ENCODE measurements at regions not wholly inside any gene's neighbourhood (a gene's known extent, or its start where the extent isn't known, plus 50 kb on each side); places are given as distances from the start of the nearest gene placed in this dataset.

GRCh38 chr5:57939335-57939734 is 456.7 kb upstream of the ACTBL2 start:
- DNase-seq (no peak), ATAC-seq (no peak)
- no peak overlapping the region for H3K27ac ChIP-seq
- no peak for TF ChIP-seq POLR2A (IDR thresholded peaks at IDR 0.05)
- TF ChIP-seq, protein P1, sequence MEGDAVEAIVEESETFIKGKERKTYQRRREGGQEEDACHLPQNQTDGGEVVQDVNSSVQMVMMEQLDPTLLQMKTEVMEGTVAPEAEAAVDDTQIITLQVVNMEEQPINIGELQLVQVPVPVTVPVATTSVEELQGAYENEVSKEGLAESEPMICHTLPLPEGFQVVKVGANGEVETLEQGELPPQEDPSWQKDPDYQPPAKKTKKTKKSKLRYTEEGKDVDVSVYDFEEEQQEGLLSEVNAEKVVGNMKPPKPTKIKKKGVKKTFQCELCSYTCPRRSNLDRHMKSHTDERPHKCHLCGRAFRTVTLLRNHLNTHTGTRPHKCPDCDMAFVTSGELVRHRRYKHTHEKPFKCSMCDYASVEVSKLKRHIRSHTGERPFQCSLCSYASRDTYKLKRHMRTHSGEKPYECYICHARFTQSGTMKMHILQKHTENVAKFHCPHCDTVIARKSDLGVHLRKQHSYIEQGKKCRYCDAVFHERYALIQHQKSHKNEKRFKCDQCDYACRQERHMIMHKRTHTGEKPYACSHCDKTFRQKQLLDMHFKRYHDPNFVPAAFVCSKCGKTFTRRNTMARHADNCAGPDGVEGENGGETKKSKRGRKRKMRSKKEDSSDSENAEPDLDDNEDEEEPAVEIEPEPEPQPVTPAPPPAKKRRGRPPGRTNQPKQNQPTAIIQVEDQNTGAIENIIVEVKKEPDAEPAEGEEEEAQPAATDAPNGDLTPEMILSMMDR (IDR thresholded peaks at IDR 0.05): no peak
- intact Hi-C loops (cut with DNase I): no loop called here
- H3K27me3 ChIP-seq: no peaks in the 10 kb centered on the region
- no peaks in the 10 kb centered on the region for H3K9me3 ChIP-seq
- H3K4me3 ChIP-seq: no peak overlapping the region
- no peaks in the 10 kb centered on the region for H3K4me1 ChIP-seq
- no peaks in the 10 kb centered on the region for H3K36me3 ChIP-seq

GRCh38 chr5:57938174-57938557 is 455.6 kb upstream of the ACTBL2 start:
- H3K4me3 ChIP-seq: no peak overlapping the region
- DNase-seq: no peak
- no peak overlapping the region for H3K27ac ChIP-seq
- H3K4me1 ChIP-seq: no peaks in the 10 kb centered on the region
- TF ChIP-seq POLR2A (IDR thresholded peaks at IDR 0.05): no peak
- TF ChIP-seq, protein P1 (IDR thresholded peaks at IDR 0.05): peak in 2 of 12 donors; percentile 5 to 23
- no peaks in the 10 kb centered on the region for H3K9me3 ChIP-seq
- no peaks in the 10 kb centered on the region for H3K36me3 ChIP-seq
- intact Hi-C loops (cut with DNase I): no loop called here
- ATAC-seq: no peak
- no peaks in the 10 kb centered on the region for H3K27me3 ChIP-seq

GRCh38 chr5:57937501-57938173 is 455.0 kb upstream of the ACTBL2 start:
- 84 to 95% (median 93%) methylated on average over 4 of the region's 4 CpGs for WGBS, 4 donors
- H3K27me3 ChIP-seq: no peaks in the 10 kb centered on the region
- no peak overlapping the region for H3K4me3 ChIP-seq
- no peaks in the 10 kb centered on the region for H3K36me3 ChIP-seq
- H3K4me1 ChIP-seq: no peaks in the 10 kb centered on the region
- H3K9me3 ChIP-seq: no peaks in the 10 kb centered on the region
- no peak for TF ChIP-seq POLR2A (IDR thresholded peaks at IDR 0.05)
- TF ChIP-seq, protein P1 (IDR thresholded peaks at IDR 0.05): no peak
- no peak for ATAC-seq
- intact Hi-C loops (cut with DNase I): no loop called here
- H3K27ac ChIP-seq: no peak overlapping the region
- no peak for DNase-seq

- DNase-seq (no peak), ATAC-seq (peak in 1 of 4 donors; percentile 52)
- TF ChIP-seq POLR2A (IDR thresholded peaks at IDR 0.05): no peak
- TF ChIP-seq, protein P1 (IDR thresholded peaks at IDR 0.05): no peak
- WGBS, 4 donors: 79 to 84% (median 83%) methylated on average over 3 of the region's 3 CpGs
- no peaks in the 10 kb centered on the region for H3K9me3 ChIP-seq
- no peak overlapping the region for H3K4me3 ChIP-seq
- no peak overlapping the region for H3K27ac ChIP-seq
- no peaks in the 10 kb centered on the region for H3K4me1 ChIP-seq
- H3K36me3 ChIP-seq: no peaks in the 10 kb centered on the region
- intact Hi-C loops (cut with DNase I): no loop called here
- no peaks in the 10 kb centered on the region for H3K27me3 ChIP-seq
These were observed 454.4 kb upstream of the ACTBL2 start for GRCh38 chr5:57937025-57937424.
